ENCODE measurements at regions not wholly inside any gene's neighbourhood (a gene's known extent, or its start where the extent isn't known, plus 50 kb on each side); places are given as distances from the start of the nearest gene placed in this dataset.

- DNase-seq (ENCODE audit: low read depth): peak; percentile 75
Observed at GRCh38 chr5:142433526-142434321, 108.9 kb upstream of the SPRY4 start.

GRCh38 chr5:142432961-142433360 is 108.1 kb upstream of the SPRY4 start:
- DNase-seq (ENCODE audit: low read depth): no peak

- DNase-seq (ENCODE audit: low read depth): no peak
Observed at GRCh38 chr5:142432369-142432863, 107.6 kb upstream of the SPRY4 start.

GRCh38 chr5:142428773-142429473 is 104.1 kb upstream of the SPRY4 start:
- DNase-seq (ENCODE audit: low read depth): no peak

GRCh38 chr5:142428036-142428772 is 103.4 kb upstream of the SPRY4 start:
- DNase-seq (ENCODE audit: low read depth): no peak

GRCh38 chr5:142427529-142427928 is 102.7 kb upstream of the SPRY4 start:
- no peak for DNase-seq (ENCODE audit: low read depth)

- no peak for DNase-seq (ENCODE audit: low read depth)
Observed at GRCh38 chr5:142427015-142427364, 102.2 kb upstream of the SPRY4 start.

GRCh38 chr5:142426129-142427014 is 101.6 kb upstream of the SPRY4 start:
- DNase-seq (ENCODE audit: low read depth): no peak

- no peak for DNase-seq (ENCODE audit: low read depth)
Observed at GRCh38 chr5:142425286-142426065, 100.7 kb upstream of the SPRY4 start.

GRCh38 chr5:142422429-142422828 is 97.6 kb upstream of the SPRY4 start:
- peak; percentile 78 for DNase-seq (ENCODE audit: low read depth)

- no peak for DNase-seq (ENCODE audit: low read depth)
Observed at GRCh38 chr5:142421621-142422397, 97.0 kb upstream of the SPRY4 start.

- peak; percentile 30 for DNase-seq (ENCODE audit: low read depth)
Observed at GRCh38 chr5:142421228-142421617, 96.4 kb upstream of the SPRY4 start.

- DNase-seq (ENCODE audit: low read depth): no peak
Observed at GRCh38 chr5:142420561-142421227, 95.9 kb upstream of the SPRY4 start.

GRCh38 chr5:142412581-142412980 is 87.8 kb upstream of the SPRY4 start:
- DNase-seq (ENCODE audit: low read depth): no peak

- no peak for DNase-seq (ENCODE audit: low read depth)
Observed at GRCh38 chr5:142411656-142412425, 87.0 kb upstream of the SPRY4 start.

GRCh38 chr5:142411103-142411502 is 86.3 kb upstream of the SPRY4 start:
- DNase-seq (ENCODE audit: low read depth): no peak

- DNase-seq (ENCODE audit: low read depth): no peak
Observed at GRCh38 chr5:142408981-142409481, 84.2 kb upstream of the SPRY4 start.

- no peak for DNase-seq (ENCODE audit: low read depth)
Observed at GRCh38 chr5:142408536-142408935, 83.7 kb upstream of the SPRY4 start.

Measured in EH (cell line).